Activated naive CD4-positive, alpha-beta T cell treated with anti-CD3 and anti-CD28 coated beads for 36 hours (primary cell): ENCODE measurements at regions not wholly inside any gene's neighbourhood (a gene's known extent, or its start where the extent isn't known, plus 50 kb on each side); places are given as distances from the start of the nearest gene placed in this dataset.

Source experiments
- CTCF ChIA-PET: fragments of 350-600 bp; sonication (Branson Sonifier 250); formaldehyde crosslinking; loops from one replicate; lab custom pipeline; 2021; ENCODE audit warnings: antibody characterized with exemption; lab: Charles Lee
- DNase-seq: peaks from one replicate; pipeline ENCODE4 v3.0.0-alpha.2; 2020
- H3K27ac Mint-ChIP-seq: one replicate; pipeline ENCODE4 v1.8.0; 2021; ENCODE audit warnings: mild to moderate bottlenecking, mixed read lengths
- H3K27me3 Mint-ChIP-seq: one replicate; pipeline ENCODE4 v1.8.0; 2021; ENCODE audit warnings: low read depth, mixed read lengths
- H3K36me3 Mint-ChIP-seq: one replicate; pipeline ENCODE4 v1.8.0; 2021; ENCODE audit warnings: low read depth, mixed read lengths
- H3K4me1 Mint-ChIP-seq: one replicate; pipeline ENCODE4 v1.8.0; 2021; ENCODE audit warnings: low read depth, mixed read lengths
- H3K4me3 Mint-ChIP-seq: one replicate; pipeline ENCODE4 v1.8.0; 2021; ENCODE audit warnings: mild to moderate bottlenecking, moderate library complexity, mixed read lengths
- H3K9me3 Mint-ChIP-seq: one replicate; pipeline ENCODE4 v1.8.0; 2021; ENCODE audit warnings: mixed read lengths
- intact Hi-C: fragments of 100-400 bp; cut with micrococcal nuclease; formaldehyde crosslinking; loops from one replicate; pipeline ENCODE4 v1.15.1; 2023

GRCh38 chr2:107278672-107279071 lies 392.7 kb upstream of the ST6GAL2 start:
- H3K4me3 Mint-ChIP-seq, result no peak overlapping the region
- intact Hi-C loops, result no loop called here
- no peak overlapping the region for H3K27ac Mint-ChIP-seq
- CTCF ChIA-PET, result no interaction called here
- H3K4me1 Mint-ChIP-seq, result no peaks in the 10 kb centered on the region
- no peaks in the 10 kb centered on the region for H3K9me3 Mint-ChIP-seq
- no peaks in the 10 kb centered on the region for H3K36me3 Mint-ChIP-seq
- no peak for DNase-seq
- H3K27me3 Mint-ChIP-seq, result no peaks in the 10 kb centered on the region

- intact Hi-C loops, result no loop called here
- DNase-seq, result no peak
- no peaks in the 10 kb centered on the region for H3K36me3 Mint-ChIP-seq
- H3K27ac Mint-ChIP-seq, result no peak overlapping the region
- H3K9me3 Mint-ChIP-seq, result no peaks in the 10 kb centered on the region
- H3K4me3 Mint-ChIP-seq, result no peak overlapping the region
- CTCF ChIA-PET, result interaction anchor here (0.7 kb wide), 1 partner anchor 1519 kb away, joined by 3 read pairs; no protein-coding TSS in a partner anchor
- H3K27me3 Mint-ChIP-seq, result no peaks in the 10 kb centered on the region
- H3K4me1 Mint-ChIP-seq, result no peaks in the 10 kb centered on the region
Observed at GRCh38 chr2:107281637-107282036, 395.7 kb upstream of the ST6GAL2 start.

GRCh38 chr2:107282135-107282534 lies 396.2 kb upstream of the ST6GAL2 start:
- Mint-ChIP-seq H3K9me3 (no peaks in the 10 kb centered on the region), H3K27me3 (no peaks in the 10 kb centered on the region), H3K4me1 (no peaks in the 10 kb centered on the region), H3K36me3 (no peaks in the 10 kb centered on the region), H3K27ac (no peak overlapping the region), H3K4me3 (no peak overlapping the region)
- DNase-seq, result no peak
- intact Hi-C loops, result no loop called here
- CTCF ChIA-PET, result no interaction called here

GRCh38 chr2:107285621-107286299 lies 399.8 kb upstream of the ST6GAL2 start:
- H3K9me3 Mint-ChIP-seq, result no peaks in the 10 kb centered on the region
- no peaks in the 10 kb centered on the region for H3K27me3 Mint-ChIP-seq
- H3K36me3 Mint-ChIP-seq, result no peaks in the 10 kb centered on the region
- no peak overlapping the region for H3K27ac Mint-ChIP-seq
- H3K4me1 Mint-ChIP-seq, result no peaks in the 10 kb centered on the region
- intact Hi-C loops, result no loop called here
- CTCF ChIA-PET, result interaction anchor here (0.5 kb wide), 1 partner anchor 890 kb away, joined by 4 read pairs; no protein-coding TSS in a partner anchor
- H3K4me3 Mint-ChIP-seq, result no peak overlapping the region
- DNase-seq, result no peak

GRCh38 chr2:107290041-107290440 lies 404.1 kb upstream of the ST6GAL2 start:
- CTCF ChIA-PET, result no interaction called here
- Mint-ChIP-seq H3K27me3 (no peaks in the 10 kb centered on the region), H3K27ac (no peak overlapping the region), H3K9me3 (peaks cover 6% of the 10 kb centered on the region), H3K36me3 (no peaks in the 10 kb centered on the region), H3K4me3 (no peak overlapping the region), H3K4me1 (no peaks in the 10 kb centered on the region)
- DNase-seq, result no peak
- intact Hi-C loops, result no loop called here

- no peak for DNase-seq
- H3K9me3 Mint-ChIP-seq, result peaks cover 2% of the 10 kb centered on the region
- no peak overlapping the region for H3K27ac Mint-ChIP-seq
- CTCF ChIA-PET, result no interaction called here
- intact Hi-C loops, result no loop called here
- no peak overlapping the region for H3K4me3 Mint-ChIP-seq
- no peaks in the 10 kb centered on the region for H3K4me1 Mint-ChIP-seq
- no peaks in the 10 kb centered on the region for H3K36me3 Mint-ChIP-seq
- no peaks in the 10 kb centered on the region for H3K27me3 Mint-ChIP-seq
Observed at GRCh38 chr2:107303964-107304363, 418.0 kb upstream of the ST6GAL2 start.

GRCh38 chr2:107305966-107306365 lies 420.0 kb upstream of the ST6GAL2 start:
- Mint-ChIP-seq H3K4me1 (no peaks in the 10 kb centered on the region), H3K36me3 (no peaks in the 10 kb centered on the region), H3K27ac (no peak overlapping the region), H3K9me3 (peaks cover 2% of the 10 kb centered on the region), H3K4me3 (no peak overlapping the region), H3K27me3 (no peaks in the 10 kb centered on the region)
- CTCF ChIA-PET, result interaction anchor here (1.1 kb wide), 1 partner anchor 9 kb away, joined by 3 read pairs; no protein-coding TSS in a partner anchor
- intact Hi-C loops, result no loop called here
- no peak for DNase-seq

GRCh38 chr2:107306881-107307280 lies 420.9 kb upstream of the ST6GAL2 start:
- DNase-seq, result no peak
- H3K9me3 Mint-ChIP-seq, result peaks cover 3% of the 10 kb centered on the region
- no peaks in the 10 kb centered on the region for H3K36me3 Mint-ChIP-seq
- H3K27me3 Mint-ChIP-seq, result no peaks in the 10 kb centered on the region
- H3K4me3 Mint-ChIP-seq, result no peak overlapping the region
- intact Hi-C loops, result no loop called here
- H3K27ac Mint-ChIP-seq, result no peak overlapping the region
- H3K4me1 Mint-ChIP-seq, result no peaks in the 10 kb centered on the region
- CTCF ChIA-PET, result no interaction called here

GRCh38 chr2:107308835-107309234 lies 422.9 kb upstream of the ST6GAL2 start:
- no peak for DNase-seq
- H3K9me3 Mint-ChIP-seq, result peaks cover 5% of the 10 kb centered on the region
- H3K27ac Mint-ChIP-seq, result no peak overlapping the region
- H3K36me3 Mint-ChIP-seq, result no peaks in the 10 kb centered on the region
- no peaks in the 10 kb centered on the region for H3K4me1 Mint-ChIP-seq
- H3K27me3 Mint-ChIP-seq, result no peaks in the 10 kb centered on the region
- CTCF ChIA-PET, result no interaction called here
- intact Hi-C loops, result no loop called here
- H3K4me3 Mint-ChIP-seq, result no peak overlapping the region

- no peaks in the 10 kb centered on the region for H3K27me3 Mint-ChIP-seq
- CTCF ChIA-PET, result no interaction called here
- H3K4me1 Mint-ChIP-seq, result no peaks in the 10 kb centered on the region
- no peak for DNase-seq
- intact Hi-C loops, result no loop called here
- H3K27ac Mint-ChIP-seq, result no peak overlapping the region
- H3K9me3 Mint-ChIP-seq, result peaks cover 5% of the 10 kb centered on the region
- H3K4me3 Mint-ChIP-seq, result no peak overlapping the region
- no peaks in the 10 kb centered on the region for H3K36me3 Mint-ChIP-seq
Observed at GRCh38 chr2:107312240-107312639, 426.3 kb upstream of the ST6GAL2 start.

GRCh38 chr2:107313316-107313715 lies 427.3 kb upstream of the ST6GAL2 start:
- H3K4me3 Mint-ChIP-seq, result no peak overlapping the region
- intact Hi-C loops, result no loop called here
- H3K4me1 Mint-ChIP-seq, result no peaks in the 10 kb centered on the region
- H3K27ac Mint-ChIP-seq, result no peak overlapping the region
- peaks cover 5% of the 10 kb centered on the region for H3K9me3 Mint-ChIP-seq
- DNase-seq, result no peak
- no peaks in the 10 kb centered on the region for H3K36me3 Mint-ChIP-seq
- CTCF ChIA-PET, result no interaction called here
- no peaks in the 10 kb centered on the region for H3K27me3 Mint-ChIP-seq

- H3K27me3 Mint-ChIP-seq, result no peaks in the 10 kb centered on the region
- no peak overlapping the region for H3K27ac Mint-ChIP-seq
- no peak for DNase-seq
- H3K9me3 Mint-ChIP-seq, result peaks cover 2% of the 10 kb centered on the region
- CTCF ChIA-PET, result no interaction called here
- H3K4me3 Mint-ChIP-seq, result no peak overlapping the region
- H3K4me1 Mint-ChIP-seq, result no peaks in the 10 kb centered on the region
- H3K36me3 Mint-ChIP-seq, result no peaks in the 10 kb centered on the region
- intact Hi-C loops, result no loop called here
Observed at GRCh38 chr2:107320881-107321280, 434.9 kb upstream of the ST6GAL2 start.

GRCh38 chr2:107322416-107322815 lies 436.4 kb upstream of the ST6GAL2 start:
- Mint-ChIP-seq H3K9me3 (peaks cover 6% of the 10 kb centered on the region), H3K4me1 (no peaks in the 10 kb centered on the region), H3K27ac (no peak overlapping the region), H3K27me3 (no peaks in the 10 kb centered on the region), H3K36me3 (no peaks in the 10 kb centered on the region), H3K4me3 (no peak overlapping the region)
- intact Hi-C loops, result no loop called here
- no peak for DNase-seq
- CTCF ChIA-PET, result no interaction called here
